HG03159 (cell line): ENCODE measurements at regions not wholly inside any gene's neighbourhood (a gene's known extent, or its start where the extent isn't known, plus 50 kb on each side); places are given as distances from the start of the nearest gene placed in this dataset.

Experiments
- ATAC-seq: cut with Tn5 transposase; IDR thresholded peaks from one replicate; pipeline ENCODE4 v1.9.1; 2021; ENCODE audit warnings: mild to moderate bottlenecking, moderate library complexity; ENCODE audit not compliant: unreplicated experiment

GRCh38 chr18:46291149-46291548 is 187.0 kb downstream of the HAUS1 start:
- no peak for ATAC-seq

GRCh38 chr18:46293742-46294181 is 189.6 kb downstream of the HAUS1 start:
- no peak for ATAC-seq

GRCh38 chr18:46294318-46294717 is 190.1 kb downstream of the HAUS1 start:
- no peak for ATAC-seq

DNA sequence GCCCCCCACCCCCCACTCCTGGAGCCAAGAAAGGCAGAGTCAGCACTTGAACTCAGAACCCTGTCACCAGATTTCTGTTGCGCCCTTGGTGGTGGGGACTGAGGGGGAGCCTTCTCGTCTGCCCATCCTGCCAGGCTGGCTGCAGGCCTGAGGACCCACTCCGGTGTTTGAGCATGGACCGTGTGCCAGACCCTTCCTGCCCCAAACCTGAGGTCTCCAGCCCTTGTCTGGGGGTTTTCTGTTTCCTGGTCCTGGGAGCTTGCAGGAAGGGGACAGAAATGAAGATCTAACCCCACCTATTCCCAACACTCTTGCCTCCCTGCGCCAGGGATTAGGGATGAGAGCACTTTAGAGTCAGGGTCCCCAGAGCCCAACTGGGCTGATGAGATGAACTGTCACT is 190.6 kb downstream of the HAUS1 start:
- no peak for ATAC-seq

DNA sequence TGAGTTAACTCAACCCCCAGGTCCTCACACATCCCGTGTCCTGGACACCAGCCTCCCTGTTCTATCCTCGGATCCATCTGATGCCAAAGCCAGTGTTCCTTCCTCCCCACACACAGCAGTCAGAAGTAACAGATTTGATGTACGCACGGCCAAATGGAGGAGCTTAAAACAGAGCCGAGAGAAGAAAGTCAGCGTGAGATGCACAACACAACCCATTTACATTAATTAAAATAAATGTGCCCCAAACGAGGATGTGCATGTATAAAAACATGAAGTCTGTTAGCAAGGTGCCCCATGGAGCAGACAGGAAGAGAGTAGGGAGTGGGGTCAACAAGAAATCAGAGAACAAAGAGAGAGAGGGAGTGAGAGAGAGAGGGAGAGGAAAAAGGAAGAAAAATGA is 191.2 kb downstream of the HAUS1 start:
- no peak for ATAC-seq

GRCh38 chr18:46296656-46297055 is 192.5 kb downstream of the HAUS1 start:
- ATAC-seq, result no peak

DNA sequence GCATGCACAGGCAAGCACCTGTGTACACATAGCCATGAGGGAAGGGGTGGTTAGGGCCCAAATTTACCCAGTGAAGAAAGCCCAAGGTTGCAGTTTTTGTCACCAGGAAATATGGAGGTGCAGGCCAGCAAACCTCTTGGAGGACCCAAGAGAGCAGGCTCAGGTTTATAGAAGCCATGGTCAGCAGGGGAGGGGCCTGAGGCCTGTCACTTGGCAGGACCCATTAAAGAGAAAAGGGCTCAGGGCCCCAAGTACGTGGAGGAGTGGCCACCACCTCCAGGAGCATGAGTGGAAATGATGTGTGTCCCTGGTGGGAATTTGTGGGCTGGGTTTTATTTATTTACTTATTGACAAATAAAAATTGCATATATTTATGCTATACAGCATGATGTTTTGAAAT is 192.9 kb downstream of the HAUS1 start:
- no peak for ATAC-seq

DNA sequence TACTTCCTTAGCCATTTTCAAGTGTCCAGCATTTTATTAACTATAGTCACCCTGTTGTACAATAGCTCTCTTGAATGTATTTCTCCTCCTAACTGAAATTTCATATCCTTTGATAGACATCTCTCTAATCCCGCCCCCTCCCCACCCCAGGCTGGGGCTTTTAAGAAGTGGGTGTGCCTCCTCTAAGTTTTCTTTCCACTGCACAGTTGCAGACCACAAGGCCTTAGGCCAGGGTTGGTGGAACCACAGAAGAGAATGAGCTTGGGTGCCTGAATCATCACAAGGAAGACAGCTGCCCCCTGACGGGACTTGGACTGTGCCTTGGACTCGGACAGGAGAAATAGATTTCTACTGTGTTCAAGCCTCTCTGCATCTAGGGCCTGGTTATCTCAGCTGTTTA is 193.4 kb downstream of the HAUS1 start:
- no peak for ATAC-seq

DNA sequence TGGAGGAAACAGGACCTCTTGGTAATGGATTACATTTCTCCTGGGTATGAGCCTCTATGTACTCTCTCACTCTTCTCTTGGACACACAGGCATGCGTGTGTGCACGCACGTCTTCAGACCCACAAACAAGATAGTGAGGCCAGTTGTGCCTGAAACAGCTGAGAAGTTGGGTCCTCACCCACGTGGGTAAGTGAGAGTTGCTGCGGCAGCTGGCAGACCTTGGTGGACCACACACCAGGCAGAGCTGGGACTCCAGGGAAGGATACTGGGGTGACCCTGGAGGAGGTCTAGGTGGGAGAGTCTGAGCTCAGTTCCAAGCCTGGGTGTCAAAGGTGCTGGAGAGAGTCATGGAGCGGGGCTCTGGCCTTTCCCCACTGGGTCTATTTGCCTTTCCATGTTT is 194.3 kb downstream of the HAUS1 start:
- ATAC-seq, result no peak

DNA sequence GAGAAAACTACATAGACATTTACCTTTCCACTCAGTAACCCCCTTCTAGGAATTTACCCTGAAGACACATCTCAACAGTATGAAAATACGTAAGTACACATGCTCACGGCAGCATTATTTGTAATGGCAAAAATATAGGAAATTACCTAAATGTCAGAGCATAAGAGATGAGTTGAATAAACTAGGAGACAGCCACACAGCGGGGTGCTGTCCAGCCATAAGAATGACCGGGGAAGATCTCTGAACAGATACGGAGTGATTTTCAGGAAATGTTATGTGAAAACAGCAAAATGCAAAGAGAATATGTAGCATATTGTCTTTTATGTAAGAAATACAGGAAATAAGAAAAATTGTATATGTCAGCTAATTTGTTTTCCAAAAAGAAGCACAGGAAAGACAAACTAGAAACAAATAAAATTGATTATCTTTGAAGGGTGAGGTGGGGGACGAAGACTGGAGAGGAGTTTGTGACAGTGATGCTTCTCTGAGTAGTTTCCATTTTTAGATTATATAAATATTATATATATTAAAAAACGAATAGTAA is 195.4 kb downstream of the HAUS1 start:
- ATAC-seq, result no peak

DNA sequence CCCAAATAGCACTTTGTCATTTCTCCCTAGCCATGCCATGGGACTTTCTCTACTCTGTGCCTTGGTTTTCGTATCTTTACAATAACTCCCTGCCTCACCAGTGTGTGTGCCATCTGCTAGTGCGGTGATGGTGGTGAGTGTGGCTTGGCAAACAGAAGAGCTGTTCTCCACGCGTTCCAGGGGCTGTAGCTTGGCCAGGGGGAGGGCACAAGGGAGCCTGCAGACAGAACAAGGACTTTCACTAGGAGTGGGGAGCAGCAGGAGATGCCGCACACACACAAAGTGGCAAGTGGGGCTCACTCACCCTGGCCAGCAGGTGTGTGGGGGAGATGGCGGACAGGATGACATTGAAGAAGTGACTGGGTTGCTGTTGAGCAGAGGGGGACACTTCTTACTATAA is 196.9 kb downstream of the HAUS1 start:
- no peak for ATAC-seq

DNA sequence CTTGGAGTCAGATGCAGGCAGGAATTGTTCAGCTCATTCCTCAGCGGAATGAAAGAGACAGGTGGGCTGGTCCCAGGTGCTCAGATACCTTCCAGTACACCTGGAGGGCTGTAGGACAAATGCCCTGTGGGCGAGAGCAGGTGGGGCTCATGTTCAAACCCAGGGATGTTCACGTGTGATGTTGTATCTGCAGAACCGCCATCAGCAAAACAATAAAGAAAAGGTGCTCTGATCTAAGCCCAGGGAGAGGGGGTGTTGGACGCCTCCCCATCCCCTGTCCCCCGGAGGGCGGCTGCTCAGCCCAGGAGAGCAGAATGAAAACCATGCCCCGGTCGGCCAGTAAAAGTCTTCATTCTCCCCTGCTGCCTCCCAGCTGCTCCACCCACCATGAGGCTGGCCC is 197.4 kb downstream of the HAUS1 start:
- no peak for ATAC-seq

DNA sequence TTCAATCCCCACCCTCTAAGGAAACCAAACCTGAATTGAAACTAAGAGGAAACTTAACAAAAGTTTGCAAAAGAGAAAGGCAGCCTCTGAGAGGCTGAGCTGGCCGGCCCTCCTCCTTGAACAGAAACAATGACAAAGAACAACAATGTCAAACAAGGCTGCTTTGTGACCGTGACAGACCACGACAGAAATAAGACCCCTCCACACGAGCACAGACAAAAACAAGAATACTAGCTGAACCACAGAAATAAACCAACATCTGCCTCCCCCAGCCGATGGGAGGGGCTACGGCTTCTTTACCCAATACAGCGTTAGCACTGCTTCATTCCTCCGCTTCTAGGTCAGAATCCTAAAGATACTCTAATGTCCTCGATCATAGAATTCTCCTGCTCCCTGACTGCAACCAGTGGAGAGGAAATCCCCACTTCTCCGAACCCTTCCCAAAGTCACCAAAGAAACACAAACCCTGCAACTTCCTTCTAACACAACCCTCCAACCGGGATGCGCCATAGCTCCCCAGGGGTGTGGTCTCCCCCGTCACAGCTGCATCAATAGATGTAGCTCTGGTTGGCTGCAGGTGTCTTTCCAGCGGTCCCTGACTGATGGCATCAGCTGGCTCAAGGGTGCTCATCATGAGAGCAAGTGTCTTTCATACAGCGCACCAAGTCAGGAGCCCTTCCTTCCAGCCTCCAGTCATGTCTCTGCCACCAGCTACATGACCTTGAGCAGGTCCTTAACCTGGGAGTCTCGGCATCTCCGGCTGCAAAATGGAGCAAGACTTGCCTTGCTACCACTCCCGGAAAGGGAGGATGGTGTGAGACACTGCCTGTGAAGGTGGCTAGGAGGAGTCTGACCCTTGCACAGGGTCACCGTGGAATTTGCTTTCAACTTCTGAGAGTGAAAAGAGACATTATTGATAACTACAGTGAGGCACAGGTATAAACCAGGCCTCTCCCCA is 198.6 kb downstream of the HAUS1 start:
- no peak for ATAC-seq

- no peak for ATAC-seq
Observed at GRCh38 chr18:46310258-46310657, 206.1 kb downstream of the HAUS1 start.

GRCh38 chr18:46310675-46311345 is 206.6 kb downstream of the HAUS1 start:
- ATAC-seq, result no peak

GRCh38 chr18:46311491-46311890 is 207.3 kb downstream of the HAUS1 start:
- no peak for ATAC-seq

GRCh38 chr18:46312221-46312620 is 208.0 kb downstream of the HAUS1 start:
- ATAC-seq, result no peak

GRCh38 chr18:46313521-46313920 is 209.3 kb downstream of the HAUS1 start:
- ATAC-seq, result no peak

DNA sequence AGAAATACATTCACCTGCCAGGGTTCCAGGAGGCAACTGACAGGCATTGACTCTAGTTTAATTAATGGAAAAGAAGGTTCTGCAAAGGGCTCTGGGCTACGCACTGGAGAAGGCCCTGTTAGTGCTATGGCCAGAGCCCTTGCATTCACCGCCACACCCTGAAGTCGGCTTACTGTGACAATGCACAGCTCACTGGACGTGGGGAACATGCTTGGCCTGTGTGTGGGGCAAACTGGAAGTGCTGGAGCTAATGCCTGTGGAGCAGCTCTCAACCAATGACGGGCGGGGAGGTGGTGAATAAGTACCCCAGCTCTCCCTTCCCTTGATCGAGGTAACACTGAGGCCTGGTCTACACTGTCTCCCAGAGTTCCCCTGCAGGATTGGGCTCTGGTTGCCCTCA is 209.8 kb downstream of the HAUS1 start:
- ATAC-seq, result no peak

DNA sequence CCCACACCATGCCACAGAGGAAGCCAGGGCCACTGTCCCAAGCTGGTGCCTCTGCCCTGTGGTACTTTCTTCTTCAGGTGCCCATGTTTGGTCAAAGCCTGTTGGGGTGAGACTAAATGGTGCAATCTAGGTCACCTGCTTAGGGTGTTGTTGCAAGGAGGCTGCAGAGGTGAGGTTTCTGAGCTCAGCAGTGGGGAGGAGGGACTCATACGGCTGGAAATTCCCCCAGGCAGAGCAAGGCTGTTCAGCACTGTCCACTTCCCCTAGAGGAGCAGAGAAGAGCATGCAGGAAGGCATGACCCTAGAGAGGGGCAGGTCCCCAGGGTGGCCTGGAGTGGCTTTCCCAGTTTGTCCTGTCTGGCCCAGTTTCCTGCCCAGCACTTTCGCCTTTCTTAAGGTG is 211.0 kb downstream of the HAUS1 start:
- ATAC-seq, result no peak

GRCh38 chr18:46318356-46318755 is 214.2 kb downstream of the HAUS1 start:
- no peak for ATAC-seq

DNA sequence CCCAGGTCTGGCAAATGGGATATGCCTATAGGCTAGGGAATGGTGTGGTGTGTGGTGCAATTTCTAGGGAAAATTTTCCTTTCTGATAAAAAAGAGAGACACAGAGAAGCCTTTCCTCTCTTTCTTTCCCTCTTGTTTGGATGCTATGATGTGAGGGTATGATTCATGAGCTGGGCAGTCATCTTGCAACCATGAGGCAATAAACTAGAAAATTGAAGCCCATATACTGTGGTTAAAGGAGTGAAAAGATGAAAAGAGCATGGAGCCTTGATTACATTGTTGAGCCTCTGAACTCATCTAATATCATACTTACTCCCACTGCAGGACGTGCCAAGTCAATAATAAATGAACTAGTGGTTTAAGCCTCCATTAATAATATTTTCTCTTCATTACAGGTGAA is 215.6 kb downstream of the HAUS1 start:
- no peak for ATAC-seq
